ENCODE measurements at regions not wholly inside any gene's neighbourhood (a gene's known extent, or its start where the extent isn't known, plus 50 kb on each side); places are given as distances from the start of the nearest gene placed in this dataset.

DNA sequence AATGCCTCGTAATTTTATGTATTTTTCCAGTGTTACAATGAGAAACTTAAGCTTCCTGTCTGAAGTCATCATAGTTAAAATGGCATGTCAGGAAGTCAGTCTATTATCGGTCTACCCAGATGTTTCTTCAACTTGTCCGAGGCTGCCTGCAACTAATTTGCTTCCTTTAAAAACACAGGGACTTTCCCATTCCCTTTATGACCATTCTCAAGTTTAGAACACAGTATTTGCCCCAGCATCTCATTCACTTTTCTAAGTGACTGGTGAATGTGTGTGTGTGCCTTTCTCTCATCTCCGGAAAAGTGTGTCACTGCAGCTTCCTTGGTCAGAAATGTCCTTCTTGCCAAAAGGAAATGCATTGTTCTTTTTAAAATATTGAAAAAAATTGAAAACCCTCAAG, 466.6 kb downstream of the RAP2B start:
- Histone ChIP-seq H3K9ac (replicated peaks; ENCODE audit: extremely low read depth, insufficient read depth, low read length) (peak overlapping the region; percentile 71), H3K4me3 (replicated peaks in 1 of 3; ENCODE audit: insufficient read depth in 1 of 3, low read depth in 1 of 3, low read length in 3 of 3) (no peak overlapping the region), H3K4me1 (ENCODE audit: control insufficient read depth, extremely low read depth, insufficient read depth, low read length) (peaks cover 61% of the 10 kb centered on the region), H3K4me2 (ENCODE audit: insufficient read depth, low read length) (peak overlapping the region; percentile 81), H3K27ac (ENCODE audit: insufficient read depth, low read depth, low read length) (peak overlapping the region; percentile 98), H2AFZ (ENCODE audit: low read depth, low read length) (no peak overlapping the region), H3K79me2 (ENCODE audit: control insufficient read depth, insufficient read depth, low read length) (no peaks in the 10 kb centered on the region), H4K20me1 (replicated peaks; ENCODE audit: control insufficient read depth, extremely low read depth, insufficient read depth, low read length) (no peaks in the 10 kb centered on the region), H3K36me3 (ENCODE audit: control insufficient read depth in 2 of 2, extremely low read depth in 1 of 2, insufficient read depth in 2 of 2, low read length in 2 of 2) (no peaks in the 10 kb centered on the region), H3K9me3 (replicated peaks; ENCODE audit: control insufficient read depth, insufficient read depth, low read length) (no peaks in the 10 kb centered on the region), H3K9me1 (replicated peaks; ENCODE audit: control insufficient read depth, extremely low read depth, insufficient read depth, low read length) (no peaks in the 10 kb centered on the region), H3K27me3 (ENCODE audit: control insufficient read depth in 2 of 2, insufficient read depth in 2 of 2, low read length in 2 of 2) (no peaks in the 10 kb centered on the region)
- intact Hi-C loops (cut with micrococcal nuclease): loop anchor here (1.0 to 10.0 kb wide), 8 partner anchors 27 to 586 kb away; partner anchors contain the start of gene RAP2B
- TF ChIP-seq, protein P1, sequence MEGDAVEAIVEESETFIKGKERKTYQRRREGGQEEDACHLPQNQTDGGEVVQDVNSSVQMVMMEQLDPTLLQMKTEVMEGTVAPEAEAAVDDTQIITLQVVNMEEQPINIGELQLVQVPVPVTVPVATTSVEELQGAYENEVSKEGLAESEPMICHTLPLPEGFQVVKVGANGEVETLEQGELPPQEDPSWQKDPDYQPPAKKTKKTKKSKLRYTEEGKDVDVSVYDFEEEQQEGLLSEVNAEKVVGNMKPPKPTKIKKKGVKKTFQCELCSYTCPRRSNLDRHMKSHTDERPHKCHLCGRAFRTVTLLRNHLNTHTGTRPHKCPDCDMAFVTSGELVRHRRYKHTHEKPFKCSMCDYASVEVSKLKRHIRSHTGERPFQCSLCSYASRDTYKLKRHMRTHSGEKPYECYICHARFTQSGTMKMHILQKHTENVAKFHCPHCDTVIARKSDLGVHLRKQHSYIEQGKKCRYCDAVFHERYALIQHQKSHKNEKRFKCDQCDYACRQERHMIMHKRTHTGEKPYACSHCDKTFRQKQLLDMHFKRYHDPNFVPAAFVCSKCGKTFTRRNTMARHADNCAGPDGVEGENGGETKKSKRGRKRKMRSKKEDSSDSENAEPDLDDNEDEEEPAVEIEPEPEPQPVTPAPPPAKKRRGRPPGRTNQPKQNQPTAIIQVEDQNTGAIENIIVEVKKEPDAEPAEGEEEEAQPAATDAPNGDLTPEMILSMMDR (IDR thresholded peaks at IDR 0.05; ENCODE audit: extremely low read depth in 1 of 2, insufficient read depth in 1 of 2, low read depth in 1 of 2, low read length in 2 of 2): no peak
- peak; percentile 87 for TF ChIP-seq JUN (IDR thresholded peaks at IDR 0.05; ENCODE audit: borderline replicate concordance, insufficient read depth, insufficient read length, low read depth)
- no peak for TF ChIP-seq POLR2A (IDR thresholded peaks at IDR 0.05; ENCODE audit: low read depth, low read length)
- TF ChIP-seq GATA2 (IDR thresholded peaks at IDR 0.05; ENCODE audit: insufficient read depth, insufficient read length, low read depth, low read length): peak; percentile 83
- peak; percentile 84 for TF ChIP-seq FOS (IDR thresholded peaks at IDR 0.05; ENCODE audit: borderline replicate concordance, insufficient read depth, low read length)
- no peak for TF ChIP-seq MYC (IDR thresholded peaks at IDR 0.05; ENCODE audit: low read depth, low read length)
- TF ChIP-seq POLR2AphosphoS5 (IDR thresholded peaks at IDR 0.05; ENCODE audit: insufficient read depth, low read depth, low read length): peak; percentile 63
- ChIA-PET POLR2A (interaction anchor here (0.6 kb wide), 1 partner anchor 1763 kb away, joined by 3 read pairs; no protein-coding TSS in a partner anchor), CTCF (interaction anchor here (0.6 to 1.3 kb wide), 5 partner anchors 10 to 586 kb away, joined by 3 to 4 read pairs (median 3); no protein-coding TSS in a partner anchor)
- dilution Hi-C loops (cut with MboI; ENCODE audit: extremely low pct_ligation_motif_present, low sequenced_read_pairs): no loop called here
- BruUV-seq (replicated peaks): no TSS peak
- FAIRE-seq (peak; percentile 70), DNase-seq (ENCODE audit: low read depth, low spot score) (peak; percentile 98)
